Uterus (tissue), 2 donors: ENCODE measurements at regions not wholly inside any gene's neighbourhood (a gene's known extent, or its start where the extent isn't known, plus 50 kb on each side); places are given as distances from the start of the nearest gene placed in this dataset.

Source experiments
- POLR2A ChIP-seq, 2 donors: fragments of 450-650 bp; IDR thresholded peaks; one replicate each; pipeline ENCODE4 v1.6.1; 2016; ENCODE audit warnings: antibody characterized with exemption in 2 of 2, mild to moderate bottlenecking in 1 of 2, moderate library complexity in 1 of 2
- TF ChIP-seq, protein P1 (sequence below), 4 experiments: fragments of 200-600 bp in 2 of 4; fragments of 450-650 bp in 2 of 4; sonication (generic) in 2 of 4; IDR thresholded peaks; one replicate each; pipeline ENCODE4 v1.5.1; 2016 to 2019; ENCODE audit warnings: antibody characterized with exemption in 4 of 4, mild to moderate bottlenecking in 2 of 4, moderate library complexity in 1 of 4

GRCh38 chr20:23190557-23190956, 104.4 kb upstream of the CD93 start:
- TF ChIP-seq, protein P1, sequence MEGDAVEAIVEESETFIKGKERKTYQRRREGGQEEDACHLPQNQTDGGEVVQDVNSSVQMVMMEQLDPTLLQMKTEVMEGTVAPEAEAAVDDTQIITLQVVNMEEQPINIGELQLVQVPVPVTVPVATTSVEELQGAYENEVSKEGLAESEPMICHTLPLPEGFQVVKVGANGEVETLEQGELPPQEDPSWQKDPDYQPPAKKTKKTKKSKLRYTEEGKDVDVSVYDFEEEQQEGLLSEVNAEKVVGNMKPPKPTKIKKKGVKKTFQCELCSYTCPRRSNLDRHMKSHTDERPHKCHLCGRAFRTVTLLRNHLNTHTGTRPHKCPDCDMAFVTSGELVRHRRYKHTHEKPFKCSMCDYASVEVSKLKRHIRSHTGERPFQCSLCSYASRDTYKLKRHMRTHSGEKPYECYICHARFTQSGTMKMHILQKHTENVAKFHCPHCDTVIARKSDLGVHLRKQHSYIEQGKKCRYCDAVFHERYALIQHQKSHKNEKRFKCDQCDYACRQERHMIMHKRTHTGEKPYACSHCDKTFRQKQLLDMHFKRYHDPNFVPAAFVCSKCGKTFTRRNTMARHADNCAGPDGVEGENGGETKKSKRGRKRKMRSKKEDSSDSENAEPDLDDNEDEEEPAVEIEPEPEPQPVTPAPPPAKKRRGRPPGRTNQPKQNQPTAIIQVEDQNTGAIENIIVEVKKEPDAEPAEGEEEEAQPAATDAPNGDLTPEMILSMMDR (IDR thresholded peaks at IDR 0.05) = no peak
- no peak for TF ChIP-seq POLR2A (IDR thresholded peaks at IDR 0.05)
